ENCODE measurements at regions not wholly inside any gene's neighbourhood (a gene's known extent, or its start where the extent isn't known, plus 50 kb on each side); places are given as distances from the start of the nearest gene placed in this dataset.

DNA sequence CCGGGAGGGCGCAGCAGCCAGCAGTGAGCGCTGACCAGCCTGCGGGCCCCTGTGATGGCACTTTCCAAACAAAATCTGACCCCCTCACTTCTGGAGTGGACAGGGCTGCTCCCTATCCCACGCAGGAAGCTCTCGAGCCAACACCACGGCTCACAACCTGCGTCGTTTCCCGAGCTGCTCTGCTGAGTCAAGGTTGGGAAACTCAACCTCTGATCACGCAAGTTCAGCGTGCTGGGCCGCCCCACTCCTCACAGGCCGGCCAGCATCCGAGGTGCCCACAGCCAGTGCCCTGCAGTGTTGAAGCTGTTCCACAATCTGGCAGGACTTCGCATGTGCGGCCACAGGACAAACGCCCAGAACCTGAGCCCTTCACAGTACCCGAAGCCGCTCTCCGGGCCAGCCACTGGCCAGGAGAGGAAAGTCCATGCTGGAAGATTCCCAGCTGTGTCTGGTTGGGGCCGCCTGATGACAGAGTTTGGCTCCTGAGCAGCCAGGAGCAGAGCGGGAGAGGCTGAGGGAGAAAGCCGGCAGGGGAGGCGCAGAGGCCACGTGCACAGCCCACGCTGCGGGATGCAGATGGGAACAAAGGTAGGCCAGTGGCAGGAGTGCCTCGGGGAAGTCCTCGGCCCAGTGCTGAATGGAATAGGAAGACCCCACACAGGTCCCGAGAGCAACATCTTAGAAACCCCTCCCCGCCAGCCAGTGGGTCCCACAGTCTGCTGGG, 263.3 kb upstream of the TCERG1L start:
- Histone ChIP-seq H4K20me1 (ENCODE audit: insufficient read depth) (no peaks in the 10 kb centered on the region), H2AFZ (ENCODE audit: low read depth, low read length) (no peak overlapping the region), H3K27me3 (ENCODE audit: insufficient read depth, low read depth, low read length) (no peaks in the 10 kb centered on the region), H3K79me2 (replicated peaks; ENCODE audit: insufficient read depth, low read length) (no peaks in the 10 kb centered on the region), H3K9me2 (ENCODE audit: insufficient read depth, low read length) (no peaks in the 10 kb centered on the region), H3K4me3 (ENCODE audit: low read length) (no peak overlapping the region), H3K36me3 (ENCODE audit: insufficient read depth, low read length) (no peaks in the 10 kb centered on the region), H3K27ac (ENCODE audit: low read length) (no peak overlapping the region), H3F3A (ENCODE audit: insufficient read depth, low read length, poor library complexity, severe bottlenecking) (no peaks in the 10 kb centered on the region), H3K9me3 (ENCODE audit: low read length) (no peaks in the 10 kb centered on the region), H3K9ac (ENCODE audit: low read length) (no peak overlapping the region), H3K4me2 (ENCODE audit: low read length) (no peak overlapping the region)
- TF ChIP-seq TAF1 (IDR thresholded peaks at IDR 0.05; ENCODE audit: low read depth) (no peak), EP300 (conservative IDR thresholded peaks at IDR 0.05; ENCODE audit: poor library complexity, severe bottlenecking) (no peak), POLR2AphosphoS5 (IDR thresholded peaks at IDR 0.05) (no peak), RAD21 (conservative IDR thresholded peaks at IDR 0.05) (no peak), EZH2 (IDR thresholded peaks at IDR 0.05; ENCODE audit: borderline replicate concordance, insufficient read depth, low read length, poor library complexity, severe bottlenecking) (no peak), SMC3 (conservative IDR thresholded peaks at IDR 0.05; ENCODE audit: poor library complexity) (no peak)
- TF ChIP-seq, protein P1, sequence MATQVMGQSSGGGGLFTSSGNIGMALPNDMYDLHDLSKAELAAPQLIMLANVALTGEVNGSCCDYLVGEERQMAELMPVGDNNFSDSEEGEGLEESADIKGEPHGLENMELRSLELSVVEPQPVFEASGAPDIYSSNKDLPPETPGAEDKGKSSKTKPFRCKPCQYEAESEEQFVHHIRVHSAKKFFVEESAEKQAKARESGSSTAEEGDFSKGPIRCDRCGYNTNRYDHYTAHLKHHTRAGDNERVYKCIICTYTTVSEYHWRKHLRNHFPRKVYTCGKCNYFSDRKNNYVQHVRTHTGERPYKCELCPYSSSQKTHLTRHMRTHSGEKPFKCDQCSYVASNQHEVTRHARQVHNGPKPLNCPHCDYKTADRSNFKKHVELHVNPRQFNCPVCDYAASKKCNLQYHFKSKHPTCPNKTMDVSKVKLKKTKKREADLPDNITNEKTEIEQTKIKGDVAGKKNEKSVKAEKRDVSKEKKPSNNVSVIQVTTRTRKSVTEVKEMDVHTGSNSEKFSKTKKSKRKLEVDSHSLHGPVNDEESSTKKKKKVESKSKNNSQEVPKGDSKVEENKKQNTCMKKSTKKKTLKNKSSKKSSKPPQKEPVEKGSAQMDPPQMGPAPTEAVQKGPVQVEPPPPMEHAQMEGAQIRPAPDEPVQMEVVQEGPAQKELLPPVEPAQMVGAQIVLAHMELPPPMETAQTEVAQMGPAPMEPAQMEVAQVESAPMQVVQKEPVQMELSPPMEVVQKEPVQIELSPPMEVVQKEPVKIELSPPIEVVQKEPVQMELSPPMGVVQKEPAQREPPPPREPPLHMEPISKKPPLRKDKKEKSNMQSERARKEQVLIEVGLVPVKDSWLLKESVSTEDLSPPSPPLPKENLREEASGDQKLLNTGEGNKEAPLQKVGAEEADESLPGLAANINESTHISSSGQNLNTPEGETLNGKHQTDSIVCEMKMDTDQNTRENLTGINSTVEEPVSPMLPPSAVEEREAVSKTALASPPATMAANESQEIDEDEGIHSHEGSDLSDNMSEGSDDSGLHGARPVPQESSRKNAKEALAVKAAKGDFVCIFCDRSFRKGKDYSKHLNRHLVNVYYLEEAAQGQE (IDR thresholded peaks at IDR 0.05; ENCODE audit: borderline replicate concordance) = no peak

DNA sequence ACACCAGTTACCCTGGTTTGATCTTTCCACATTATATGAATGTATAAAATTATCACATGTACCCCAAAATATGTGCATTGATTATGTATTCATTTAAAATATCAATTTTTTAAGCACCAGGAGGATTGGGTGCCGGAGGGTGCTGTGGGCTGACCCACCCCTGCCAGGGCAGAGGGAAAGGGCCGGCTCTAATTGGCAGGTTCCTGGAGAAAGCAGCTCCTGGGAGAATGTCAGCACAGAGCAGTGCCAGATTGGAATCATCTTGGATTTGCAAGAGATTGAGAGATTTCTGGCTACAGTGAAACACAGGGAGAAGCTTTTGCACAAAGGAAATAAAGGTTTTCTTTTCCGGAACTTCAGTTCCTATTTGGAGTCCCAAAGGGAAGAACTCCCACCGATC, 264.4 kb upstream of the TCERG1L start:
- Histone ChIP-seq H2AFZ (ENCODE audit: low read depth, low read length) (no peak overlapping the region), H3K4me2 (ENCODE audit: low read length) (no peak overlapping the region), H4K20me1 (ENCODE audit: insufficient read depth) (no peaks in the 10 kb centered on the region), H3K4me3 (ENCODE audit: low read length) (no peak overlapping the region), H3K27ac (ENCODE audit: low read length) (no peak overlapping the region), H3K36me3 (ENCODE audit: insufficient read depth, low read length) (no peaks in the 10 kb centered on the region), H3F3A (ENCODE audit: insufficient read depth, low read length, poor library complexity, severe bottlenecking) (no peaks in the 10 kb centered on the region), H3K9me2 (ENCODE audit: insufficient read depth, low read length) (no peaks in the 10 kb centered on the region), H3K9me3 (ENCODE audit: low read length) (no peaks in the 10 kb centered on the region), H3K9ac (ENCODE audit: low read length) (no peak overlapping the region), H3K27me3 (ENCODE audit: insufficient read depth, low read depth, low read length) (no peaks in the 10 kb centered on the region), H3K79me2 (replicated peaks; ENCODE audit: insufficient read depth, low read length) (no peaks in the 10 kb centered on the region)
- TF ChIP-seq, protein P2, sequence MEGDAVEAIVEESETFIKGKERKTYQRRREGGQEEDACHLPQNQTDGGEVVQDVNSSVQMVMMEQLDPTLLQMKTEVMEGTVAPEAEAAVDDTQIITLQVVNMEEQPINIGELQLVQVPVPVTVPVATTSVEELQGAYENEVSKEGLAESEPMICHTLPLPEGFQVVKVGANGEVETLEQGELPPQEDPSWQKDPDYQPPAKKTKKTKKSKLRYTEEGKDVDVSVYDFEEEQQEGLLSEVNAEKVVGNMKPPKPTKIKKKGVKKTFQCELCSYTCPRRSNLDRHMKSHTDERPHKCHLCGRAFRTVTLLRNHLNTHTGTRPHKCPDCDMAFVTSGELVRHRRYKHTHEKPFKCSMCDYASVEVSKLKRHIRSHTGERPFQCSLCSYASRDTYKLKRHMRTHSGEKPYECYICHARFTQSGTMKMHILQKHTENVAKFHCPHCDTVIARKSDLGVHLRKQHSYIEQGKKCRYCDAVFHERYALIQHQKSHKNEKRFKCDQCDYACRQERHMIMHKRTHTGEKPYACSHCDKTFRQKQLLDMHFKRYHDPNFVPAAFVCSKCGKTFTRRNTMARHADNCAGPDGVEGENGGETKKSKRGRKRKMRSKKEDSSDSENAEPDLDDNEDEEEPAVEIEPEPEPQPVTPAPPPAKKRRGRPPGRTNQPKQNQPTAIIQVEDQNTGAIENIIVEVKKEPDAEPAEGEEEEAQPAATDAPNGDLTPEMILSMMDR (IDR thresholded peaks at IDR 0.05; ENCODE audit: poor library complexity, severe bottlenecking) = no peak
- TF ChIP-seq RAD21 (conservative IDR thresholded peaks at IDR 0.05) (no peak), TAF1 (IDR thresholded peaks at IDR 0.05; ENCODE audit: low read depth) (no peak), EP300 (conservative IDR thresholded peaks at IDR 0.05; ENCODE audit: poor library complexity, severe bottlenecking) (no peak), SMC3 (conservative IDR thresholded peaks at IDR 0.05; ENCODE audit: poor library complexity) (no peak), MXI1 (conservative IDR thresholded peaks at IDR 0.05; ENCODE audit: poor library complexity, severe bottlenecking) (no peak), EZH2 (IDR thresholded peaks at IDR 0.05; ENCODE audit: borderline replicate concordance, insufficient read depth, low read length, poor library complexity, severe bottlenecking) (no peak), POLR2AphosphoS5 (IDR thresholded peaks at IDR 0.05) (no peak)
- TF ChIP-seq, protein P1 (IDR thresholded peaks at IDR 0.05; ENCODE audit: borderline replicate concordance) = no peak
